ENCODE measurements at regions not wholly inside any gene's neighbourhood (a gene's known extent, or its start where the extent isn't known, plus 50 kb on each side); places are given as distances from the start of the nearest gene placed in this dataset.

GRCh38 chr3:113051787-113052186 is 61.0 kb downstream of the GTPBP8 start:
- no peak for DNase-seq

GRCh38 chr3:113053169-113053568 is 62.4 kb downstream of the GTPBP8 start:
- DNase-seq: no peak

DNA sequence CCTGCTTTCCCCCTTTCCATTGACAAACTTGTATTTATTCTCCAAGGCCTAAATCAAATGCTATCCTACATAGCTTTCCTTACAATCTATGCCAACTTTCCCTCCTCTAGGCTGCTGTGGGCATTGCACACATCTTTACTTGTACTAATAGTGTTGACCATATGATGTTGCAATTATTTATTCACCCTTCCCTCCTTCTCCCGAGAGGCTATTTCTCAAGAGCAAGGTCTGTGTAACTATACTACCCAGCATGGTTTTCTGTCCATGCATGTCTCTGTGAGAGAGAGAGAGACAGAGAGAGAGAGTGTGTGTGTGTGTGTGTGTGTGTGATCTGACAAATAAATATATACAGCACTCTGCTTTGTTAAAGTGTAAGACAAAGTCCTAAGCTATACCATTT is 63.8 kb downstream of the GTPBP8 start:
- DNase-seq: no peak

- no peak for DNase-seq
These were observed 64.4 kb downstream of the GTPBP8 start for GRCh38 chr3:113055201-113055600.

DNA sequence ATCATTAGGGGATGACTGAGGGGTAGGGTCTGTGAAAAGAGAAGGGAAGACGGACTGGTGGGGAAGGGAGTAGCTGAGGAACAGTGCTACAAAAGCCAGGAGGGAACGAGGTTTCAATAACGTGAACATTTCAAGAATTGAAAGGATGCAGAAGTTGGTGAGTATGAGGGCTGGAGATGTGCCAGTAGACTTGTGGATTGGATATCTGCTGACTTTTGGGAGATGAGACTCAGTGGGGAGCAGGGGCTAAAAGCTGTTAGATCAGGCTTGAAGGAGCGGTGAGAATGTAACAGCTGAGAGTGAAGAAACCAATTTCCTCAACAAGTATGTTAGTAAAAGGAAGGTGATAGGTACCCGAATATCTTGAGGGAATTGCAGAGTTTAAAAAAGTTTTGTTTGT is 65.2 kb downstream of the GTPBP8 start:
- no peak for DNase-seq

DNA sequence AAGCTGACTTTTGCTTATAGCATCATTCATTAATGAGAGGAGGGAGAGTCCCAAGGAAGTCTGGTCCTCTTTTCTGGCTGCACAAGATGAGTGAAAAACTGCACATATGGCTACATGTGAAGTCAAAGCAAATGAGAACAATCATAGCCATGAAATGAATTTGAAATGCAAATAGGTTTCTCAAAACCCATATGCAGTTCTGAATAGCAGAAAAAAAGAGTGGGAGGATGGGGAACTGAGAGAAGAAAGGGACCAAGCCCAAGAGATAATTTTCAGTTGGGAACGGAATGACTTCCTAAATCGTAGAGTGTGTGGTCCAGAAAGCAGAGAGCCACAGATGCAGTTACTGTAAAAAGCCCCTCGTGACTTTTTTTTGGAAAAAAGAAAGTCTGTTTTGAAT is 66.3 kb downstream of the GTPBP8 start:
- DNase-seq: no peak

GRCh38 chr3:113058188-113058587 is 67.4 kb downstream of the GTPBP8 start:
- no peak for DNase-seq

DNA sequence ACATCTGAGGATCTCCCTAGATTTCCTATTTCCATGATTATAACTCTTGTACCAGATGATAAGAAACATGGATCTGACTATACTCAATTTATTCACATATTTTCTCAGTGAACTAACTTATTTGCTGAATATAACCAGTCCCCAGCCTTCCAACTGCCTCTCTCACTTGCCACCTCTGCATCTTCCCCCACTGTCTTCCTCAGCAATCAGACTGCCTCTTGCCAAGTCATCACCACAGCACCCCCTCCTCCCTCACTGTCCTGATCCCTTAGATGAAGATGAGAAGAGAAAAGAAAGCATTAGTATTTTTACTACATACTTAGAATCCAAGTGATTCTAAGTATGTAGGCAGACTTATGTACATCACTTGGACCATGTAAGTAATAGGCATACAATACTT is 71.9 kb downstream of the GTPBP8 start:
- no peak for DNase-seq

DNA sequence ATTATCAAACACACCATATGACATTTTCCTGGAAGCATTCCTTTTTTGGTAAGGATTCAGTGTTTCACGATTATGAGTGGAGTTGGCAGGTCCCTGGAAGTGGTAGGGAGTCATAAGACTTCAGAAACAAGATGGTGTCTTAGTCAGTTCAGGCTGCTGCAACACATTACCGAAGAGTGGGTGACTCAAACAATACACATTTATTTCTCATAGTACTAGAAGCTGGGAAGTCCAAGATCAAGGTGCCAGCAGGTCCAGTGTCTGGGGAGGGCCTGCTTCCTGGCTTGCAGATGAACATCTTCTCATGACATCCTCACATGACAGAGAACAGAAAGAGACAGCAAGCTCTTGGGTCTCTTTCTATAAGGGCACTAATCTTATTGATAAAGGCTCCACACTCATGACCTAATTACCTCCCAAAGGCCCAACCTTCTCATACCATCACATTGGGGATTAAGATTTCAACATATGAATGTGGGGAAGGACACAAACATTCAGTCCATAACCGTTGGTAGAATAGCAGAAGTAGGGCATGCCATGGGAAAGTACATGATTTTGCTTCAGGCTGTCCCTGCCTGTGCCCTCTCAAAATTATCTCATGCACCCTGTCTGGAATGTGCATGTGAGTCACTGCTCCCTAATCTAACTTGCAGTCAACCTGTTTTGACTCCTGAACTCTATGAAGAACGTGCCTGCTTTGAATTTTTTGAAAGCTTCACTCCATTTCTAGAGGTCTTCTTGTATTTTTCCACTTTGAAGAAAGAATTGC is 72.5 kb downstream of the GTPBP8 start:
- DNase-seq: no peak

- no peak for DNase-seq
These were observed 73.4 kb downstream of the GTPBP8 start for GRCh38 chr3:113064183-113064582.

DNA sequence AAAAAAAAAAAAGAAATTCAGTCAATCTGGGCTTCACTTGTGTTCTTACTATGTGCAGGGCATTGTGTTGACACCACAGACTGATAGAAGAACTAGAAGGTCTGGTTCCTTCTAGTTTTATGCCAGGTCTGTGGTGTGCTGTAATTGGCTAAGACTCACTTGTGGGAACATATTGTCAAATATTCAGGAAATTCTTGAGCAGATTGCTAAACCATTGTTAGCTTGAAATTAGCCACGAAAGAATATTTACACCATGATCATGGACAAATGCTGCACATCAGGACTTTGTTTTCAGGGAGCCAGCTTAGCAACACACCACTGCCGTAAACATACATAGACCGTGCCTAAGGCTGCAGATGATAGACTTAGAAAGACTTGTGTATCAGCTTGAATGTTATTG is 74.6 kb downstream of the GTPBP8 start:
- DNase-seq: no peak

DNA sequence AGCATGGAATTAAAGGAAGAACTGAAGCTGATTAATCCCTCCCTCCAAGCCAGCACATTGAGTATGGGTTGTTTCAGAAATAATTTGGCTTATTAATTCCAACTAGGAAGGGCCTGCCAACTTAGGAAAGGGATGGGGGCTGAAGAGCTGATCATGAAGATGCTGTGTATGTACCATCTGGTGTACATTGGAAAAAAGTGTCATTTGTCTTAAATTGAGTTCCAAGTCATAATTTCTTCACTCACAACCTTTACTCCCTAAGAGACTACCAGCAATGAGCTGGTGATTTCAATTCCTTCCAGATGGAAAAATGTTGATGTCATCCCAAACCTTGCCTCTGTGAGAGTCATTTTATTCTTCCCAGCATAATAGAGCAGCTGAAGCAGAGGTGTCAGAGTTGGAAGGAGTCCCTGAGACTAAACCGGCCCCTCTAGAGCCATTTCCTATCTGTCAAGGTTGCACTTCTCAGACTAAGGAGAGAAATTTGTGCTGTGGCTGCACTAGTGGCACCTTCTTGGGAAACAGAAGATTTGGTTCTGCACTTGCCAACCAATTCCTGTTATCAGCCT is 79.4 kb downstream of the GTPBP8 start:
- DNase-seq: no peak

DNA sequence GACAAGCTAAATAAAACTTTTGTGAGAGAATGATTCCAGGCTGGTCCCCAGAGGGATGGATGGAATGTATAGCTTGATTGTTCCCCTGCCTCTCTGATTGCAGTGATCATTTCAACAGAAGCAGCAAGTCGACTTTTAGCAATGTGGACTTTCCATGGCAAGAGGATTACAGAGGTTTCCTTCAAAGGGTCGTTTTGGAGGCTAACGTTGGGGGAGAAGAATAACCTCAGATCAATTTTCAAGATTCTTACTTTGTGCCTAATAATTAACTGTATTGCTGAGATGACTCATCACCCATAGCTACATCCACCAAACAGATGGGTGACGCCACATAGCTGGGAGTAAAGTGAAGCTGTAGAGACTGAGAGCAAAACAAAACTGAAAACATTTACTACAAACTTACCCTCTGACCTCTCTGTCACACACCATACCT is 79.9 kb downstream of the GTPBP8 start:
- DNase-seq: no peak

DNA sequence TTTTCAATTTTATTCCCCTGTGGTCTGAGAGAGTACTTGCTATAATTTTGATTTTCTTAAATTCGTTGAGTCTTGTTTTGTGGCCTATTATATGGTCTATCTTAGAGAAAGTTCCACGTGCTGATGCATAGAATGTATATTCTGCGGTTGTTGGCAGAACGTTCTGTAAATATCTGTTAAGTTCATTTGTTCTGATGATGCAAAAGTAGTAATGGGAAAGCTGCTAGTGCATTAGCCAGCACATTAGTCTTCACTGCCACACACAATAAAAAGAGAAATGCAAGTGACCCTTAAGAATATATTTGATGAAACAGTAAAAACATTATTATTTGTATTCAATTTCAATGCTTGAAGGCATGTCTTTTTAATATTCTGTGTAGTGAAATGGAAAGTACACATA is 84.8 kb downstream of the GTPBP8 start:
- DNase-seq: no peak

GRCh38 chr3:113079218-113079961 is 88.6 kb downstream of the GTPBP8 start:
- DNase-seq: no peak

GRCh38 chr3:113084777-113085176 is 94.0 kb downstream of the GTPBP8 start:
- no peak for DNase-seq

GRCh38 chr3:113086560-113087461 is 96.0 kb downstream of the GTPBP8 start:
- DNase-seq: no peak

DNA sequence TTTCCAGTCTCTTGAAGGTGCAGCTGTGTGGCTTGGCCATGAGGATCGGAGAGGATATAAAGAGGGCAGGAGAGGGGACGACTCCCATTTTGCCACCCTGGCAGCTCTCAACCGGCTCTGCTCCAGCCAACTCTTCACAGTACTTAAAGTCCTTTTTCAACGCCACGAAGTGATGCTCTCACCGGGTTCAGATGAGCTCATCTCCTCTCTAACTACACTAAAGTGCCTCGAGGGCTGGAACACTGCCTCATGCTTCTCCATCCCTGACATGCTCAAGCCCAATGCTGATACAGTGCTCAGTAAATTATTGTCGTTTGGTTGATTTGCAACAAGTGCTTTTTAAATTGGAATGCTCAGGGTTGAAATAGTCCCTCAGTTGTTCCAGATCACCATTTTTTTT is 97.8 kb downstream of the GTPBP8 start:
- peak; percentile 28 for DNase-seq

DNA sequence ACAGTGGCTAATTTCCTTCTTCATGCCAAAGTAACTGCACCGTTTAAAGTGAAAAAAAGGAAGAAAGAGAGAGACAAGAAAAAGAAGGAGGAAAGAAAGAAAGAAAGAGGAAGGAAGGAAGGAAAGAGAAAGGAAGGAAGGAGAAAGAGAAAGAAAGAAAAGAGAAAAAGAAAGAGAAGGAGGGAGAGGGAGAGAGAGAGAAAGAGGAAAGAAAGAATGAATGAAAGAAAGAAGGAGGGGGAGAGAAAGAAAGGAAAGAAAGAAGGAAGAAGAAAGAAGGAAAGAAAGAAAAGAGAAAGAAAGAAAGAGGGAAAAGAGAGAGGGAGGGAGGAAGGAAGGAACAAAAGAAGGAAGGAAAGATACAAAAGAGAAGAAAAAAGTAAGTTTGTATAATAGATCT is 100.6 kb downstream of the GTPBP8 start:
- DNase-seq: no peak

DNA sequence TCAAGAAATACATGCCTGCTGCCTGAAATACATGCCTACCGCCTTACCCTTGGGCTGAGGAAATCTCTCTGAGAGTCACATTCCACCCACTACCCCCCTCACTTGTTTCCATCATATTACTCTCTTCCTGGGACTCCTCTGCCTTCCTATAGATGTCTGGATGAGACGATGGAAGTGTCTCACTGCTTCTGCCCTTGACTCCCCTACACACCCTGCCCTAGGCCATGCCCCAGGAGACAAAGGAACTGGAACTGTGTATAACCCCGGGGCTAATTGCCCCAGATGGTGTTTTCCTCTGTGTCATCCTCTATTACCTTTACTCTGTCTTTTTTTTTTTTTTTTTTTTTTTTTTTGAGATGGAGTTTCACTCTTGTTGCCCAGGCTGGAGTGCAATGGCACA is 102.0 kb downstream of the GTPBP8 start:
- no peak for DNase-seq

DNA sequence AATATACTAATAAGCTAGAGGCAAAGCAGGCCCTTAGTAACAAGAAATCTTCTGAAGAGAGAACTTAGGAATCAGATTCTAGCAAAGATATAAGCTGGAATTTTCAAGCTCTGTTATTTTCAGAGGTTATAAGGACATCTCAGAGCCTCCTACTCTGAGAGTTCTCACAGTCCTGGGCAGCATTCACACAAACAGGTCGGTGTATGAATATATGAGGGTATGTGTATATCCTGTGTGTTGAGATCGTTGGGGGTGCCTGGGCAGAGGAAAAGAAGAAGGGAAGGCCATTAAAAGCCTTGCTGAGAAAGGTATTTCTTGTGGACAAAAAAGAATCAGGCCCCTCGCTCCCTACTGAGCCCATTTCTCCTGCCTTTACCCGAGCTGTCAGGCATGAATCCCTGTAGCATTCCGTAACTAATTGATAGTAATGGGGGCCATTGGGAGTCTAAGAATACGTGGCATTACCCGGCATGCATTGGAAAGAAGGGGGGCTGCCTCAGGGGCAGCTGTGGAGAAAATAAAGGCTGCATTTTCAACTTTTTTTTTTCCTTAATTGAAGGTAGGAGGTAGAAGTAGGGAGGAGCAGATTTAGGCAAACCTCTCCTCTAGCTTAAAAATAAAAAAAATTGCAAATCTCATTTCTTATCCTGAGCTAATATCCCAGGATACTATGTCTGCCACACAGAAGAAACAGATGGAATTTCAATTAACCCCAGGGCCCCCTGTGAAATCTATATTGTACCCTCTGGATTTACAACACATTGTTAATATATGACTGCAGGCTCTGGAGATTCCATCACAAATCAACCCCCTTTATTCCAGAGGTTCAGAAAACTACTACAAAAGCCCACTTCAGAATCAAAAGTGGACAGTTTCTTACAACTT is 103.8 kb downstream of the GTPBP8 start:
- no peak for DNase-seq
